Heart left ventricle (tissue), 13 donors: ENCODE measurements at regions not wholly inside any gene's neighbourhood (a gene's known extent, or its start where the extent isn't known, plus 50 kb on each side); places are given as distances from the start of the nearest gene placed in this dataset.

Experiments
- CTCF ChIP-seq, 12 donors: fragments of 200-600 bp; sonication (generic) in 4 of 12; IDR thresholded peaks; one replicate each; pipeline versions ENCODE4 v1.5.0 to v1.8.0; 2018 to 2022; ENCODE audit warnings: antibody characterized with exemption in 12 of 12, mild to moderate bottlenecking in 5 of 12
- POLR2A ChIP-seq, 2 donors: fragments of 450-650 bp; IDR thresholded peaks; one replicate each; pipeline ENCODE4 v1.6.1; 2017; ENCODE audit warnings: antibody characterized with exemption in 2 of 2, mild to moderate bottlenecking in 2 of 2, moderate library complexity in 2 of 2
- donor health status: ischemic (EF 13 %, LVEDD 7.1; RV severe dilation, severe dysfunction).
- donor health status: DM: no; HTN: yes; CAD: no.
- donor health status: DM: no; HTN: no; CAD: no.
- donor health status: ischemic (EF 25% LVEDD 6.9; RV normal size, moderate dysfunction).
- donor health status: ischemic (EF 25% LVEDD 5.7; RV mildly dilated, moderate dysfunction).
- donor health status: ischemic (EF 35%, LVEDD 5.7; RV mildly dilated, moderate dysfunction).
- donor health status: nonischemic (EF 11% LVEDD 7.7; RV severe dilation, severe dysfunction).
- donor health status: DM: yes; HTN: yes; CAD: no.
- donor health status: PGD.
- donor health status: ischemic (EF 29% LVEDD 5.4; RV normal size, mild dysfunction).
- donor health status: nonischemic (EF 23%, LVEDD 6.1; RV moderate dilation, normal function).

GRCh38 chr4:188377816-188378215 is 238.6 kb downstream of the TRIML1 start:
- TF ChIP-seq CTCF (IDR thresholded peaks at IDR 0.05), result no peak
- TF ChIP-seq POLR2A (IDR thresholded peaks at IDR 0.05), result no peak
